ENCODE measurements at regions not wholly inside any gene's neighbourhood (a gene's known extent, or its start where the extent isn't known, plus 50 kb on each side); places are given as distances from the start of the nearest gene placed in this dataset.

- no peak for TF ChIP-seq CTCF (IDR thresholded peaks at IDR 0.05)
- no peak for TF ChIP-seq POLR2A (IDR thresholded peaks at IDR 0.05)
Measured at GRCh38 chr5:33160871-33161270, 279.9 kb upstream of the TARS1 start.
